Subcutaneous abdominal adipose tissue (tissue), 5 donors: ENCODE measurements at regions not wholly inside any gene's neighbourhood (a gene's known extent, or its start where the extent isn't known, plus 50 kb on each side); places are given as distances from the start of the nearest gene placed in this dataset.
"Not testable (repeated sequence)": the region's sequence is repeated elsewhere in the genome, so short reads cannot be mapped to it uniquely, and the experiment has no call there.

Source experiments
- H3K27ac ChIP-seq: one replicate; pipeline ENCODE4 v1.7.0; 2013; ENCODE audit warnings: low read depth, mild to moderate bottlenecking, inconsistent platforms, low read length, moderate library complexity
- H3K27me3 ChIP-seq, 5 donors: one replicate each; pipeline ENCODE4 v1.7.0; 2013; ENCODE audit warnings: low read length in 5 of 5, inconsistent platforms in 1 of 5; ENCODE audit not compliant: control insufficient read depth in 5 of 5, insufficient read depth in 4 of 5
- H3K36me3 ChIP-seq, 5 donors: one replicate each; pipeline ENCODE4 v1.7.0; 2013; ENCODE audit warnings: low read length in 5 of 5; ENCODE audit not compliant: control insufficient read depth in 5 of 5, insufficient read depth in 5 of 5
- H3K4me1 ChIP-seq, 5 donors: one replicate each; pipeline ENCODE4 v1.7.0; 2013; ENCODE audit warnings: low read length in 5 of 5, mild to moderate bottlenecking in 3 of 5, moderate library complexity in 1 of 5; ENCODE audit not compliant: control insufficient read depth in 5 of 5, insufficient read depth in 5 of 5
- H3K4me3 ChIP-seq, 5 donors: one replicate each; pipeline ENCODE4 v1.7.0; 2013; ENCODE audit warnings: low read length in 5 of 5, low read depth in 1 of 5
- H3K9ac ChIP-seq, 5 donors: one replicate each; pipeline ENCODE4 v1.7.0; 2013; ENCODE audit warnings: low read length in 5 of 5, mild to moderate bottlenecking in 4 of 5, moderate library complexity in 3 of 5
- H3K9me3 ChIP-seq, 5 donors: one replicate each; pipeline ENCODE4 v1.7.0; 2013; ENCODE audit warnings: low read length in 5 of 5; ENCODE audit not compliant: control insufficient read depth in 5 of 5
- donor health status: healthy.
- donor health status: healthy.
- donor health status: healthy.
- donor health status: healthy.
- donor health status: healthy.

- H3K4me1 ChIP-seq: peaks cover 0 to 25% (median 8%) of the 10 kb centered on the region in 5 donors
- no peaks in the 10 kb centered on the region for H3K36me3 ChIP-seq
- no peaks in the 10 kb centered on the region for H3K9me3 ChIP-seq
- H3K9ac ChIP-seq: no peak overlapping the region
- no peak overlapping the region for H3K4me3 ChIP-seq
- H3K27me3 ChIP-seq: no peaks in the 10 kb centered on the region
- no peak overlapping the region for H3K27ac ChIP-seq
Measured at GRCh38 chr9:89680547-89681467, 76.0 kb downstream of the GADD45G start.

- H3K27me3 ChIP-seq, H3K9me3 ChIP-seq, H3K4me3 ChIP-seq, H3K9ac ChIP-seq, H3K27ac ChIP-seq, H3K36me3 ChIP-seq: not testable (repeated sequence)
- peaks cover 0 to 22% (median 8%) of the 10 kb centered on the region in 5 donors for H3K4me1 ChIP-seq
Measured at GRCh38 chr9:89681468-89681859, 76.7 kb downstream of the GADD45G start.

DNA sequence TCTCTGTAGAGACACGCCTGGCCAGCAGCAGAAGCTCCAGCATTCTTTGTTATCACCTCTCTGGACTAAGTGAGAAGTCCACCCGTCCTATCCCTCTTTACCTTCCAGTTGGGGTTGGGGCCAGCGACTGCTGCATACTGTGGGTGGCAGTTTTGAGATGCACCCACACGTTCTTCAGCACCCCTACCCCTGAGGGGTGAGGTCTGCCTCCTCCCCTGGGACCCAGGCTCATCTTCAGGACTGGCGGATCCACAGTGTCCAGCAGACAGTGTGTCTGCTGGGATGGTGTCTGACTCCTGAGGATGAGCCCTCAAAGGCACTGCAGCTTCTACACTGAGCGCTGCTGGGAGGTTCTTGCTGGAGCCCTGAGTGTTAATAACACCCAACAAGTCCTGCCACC, 78.8 kb downstream of the GADD45G start:
- H3K4me1 ChIP-seq: peaks cover 0 to 14% (median 6%) of the 10 kb centered on the region in 5 donors
- H3K36me3 ChIP-seq: no peaks in the 10 kb centered on the region
- no peaks in the 10 kb centered on the region for H3K27me3 ChIP-seq
- H3K27ac ChIP-seq: no peak overlapping the region
- no peak overlapping the region for H3K4me3 ChIP-seq
- no peaks in the 10 kb centered on the region for H3K9me3 ChIP-seq
- no peak overlapping the region for H3K9ac ChIP-seq

- Histone ChIP-seq H3K27ac (no peak overlapping the region), H3K27me3 (no peaks in the 10 kb centered on the region), H3K9me3 (no peaks in the 10 kb centered on the region), H3K4me1 (peaks cover 0 to 14% (median 6%) of the 10 kb centered on the region in 5 donors), H3K4me3 (no peak overlapping the region), H3K9ac (no peak overlapping the region), H3K36me3 (no peaks in the 10 kb centered on the region)
Measured at GRCh38 chr9:89684218-89684617, 79.4 kb downstream of the GADD45G start.

- Histone ChIP-seq H3K36me3 (no peaks in the 10 kb centered on the region), H3K4me3 (no peak overlapping the region), H3K27me3 (no peaks in the 10 kb centered on the region), H3K27ac (no peak overlapping the region), H3K4me1 (peaks cover 0 to 14% (median 6%) of the 10 kb centered on the region in 5 donors), H3K9me3 (no peaks in the 10 kb centered on the region), H3K9ac (no peak overlapping the region)
Measured at GRCh38 chr9:89684912-89685636, 80.3 kb downstream of the GADD45G start.

- Histone ChIP-seq H3K4me3 (no peak overlapping the region), H3K27ac (no peak overlapping the region), H3K27me3 (no peaks in the 10 kb centered on the region)
Measured at GRCh38 chr9:89685698-89686097, 80.9 kb downstream of the GADD45G start.

GRCh38 chr9:89686126-89686525, 81.3 kb downstream of the GADD45G start:
- Histone ChIP-seq H3K4me3 (no peak overlapping the region), H3K27ac (no peak overlapping the region), H3K9ac (no peak overlapping the region), H3K9me3 (no peaks in the 10 kb centered on the region), H3K27me3 (no peaks in the 10 kb centered on the region), H3K4me1 (peaks cover 0 to 14% (median 6%) of the 10 kb centered on the region in 5 donors), H3K36me3 (no peaks in the 10 kb centered on the region)

More at GRCh38 chr9:89685698-89686097, 80.9 kb downstream of the GADD45G start:
- Histone ChIP-seq H3K9me3 (no peaks in the 10 kb centered on the region), H3K9ac (no peak overlapping the region), H3K36me3 (no peaks in the 10 kb centered on the region), H3K4me1 (peaks cover 0 to 14% (median 6%) of the 10 kb centered on the region in 5 donors)

DNA sequence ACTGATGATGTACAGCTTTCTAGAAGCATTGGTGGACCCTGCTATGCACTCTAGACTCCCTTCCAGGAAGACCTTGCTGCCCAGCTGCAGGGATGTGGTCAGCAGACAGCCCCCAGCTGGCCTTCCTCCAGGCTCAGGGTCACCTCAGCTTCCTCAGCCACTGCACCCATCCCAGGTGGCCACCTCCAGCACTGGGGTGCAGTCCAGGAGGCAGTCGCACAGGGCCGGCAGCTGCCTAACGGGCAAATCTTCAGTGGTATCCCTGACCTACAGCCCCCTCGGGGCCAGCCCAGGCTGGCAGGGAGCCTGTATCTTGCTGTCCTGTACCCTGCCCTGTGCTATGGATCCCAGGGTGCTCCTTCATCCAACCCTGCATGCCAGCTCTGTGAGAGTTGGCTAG, 81.8 kb downstream of the GADD45G start:
- H3K4me3 ChIP-seq: no peak overlapping the region
- H3K27me3 ChIP-seq: no peaks in the 10 kb centered on the region
- H3K9me3 ChIP-seq: no peaks in the 10 kb centered on the region
- H3K4me1 ChIP-seq: peaks cover 0 to 14% (median 6%) of the 10 kb centered on the region in 5 donors
- H3K9ac ChIP-seq: no peak overlapping the region
- no peak overlapping the region for H3K27ac ChIP-seq
- no peaks in the 10 kb centered on the region for H3K36me3 ChIP-seq

DNA sequence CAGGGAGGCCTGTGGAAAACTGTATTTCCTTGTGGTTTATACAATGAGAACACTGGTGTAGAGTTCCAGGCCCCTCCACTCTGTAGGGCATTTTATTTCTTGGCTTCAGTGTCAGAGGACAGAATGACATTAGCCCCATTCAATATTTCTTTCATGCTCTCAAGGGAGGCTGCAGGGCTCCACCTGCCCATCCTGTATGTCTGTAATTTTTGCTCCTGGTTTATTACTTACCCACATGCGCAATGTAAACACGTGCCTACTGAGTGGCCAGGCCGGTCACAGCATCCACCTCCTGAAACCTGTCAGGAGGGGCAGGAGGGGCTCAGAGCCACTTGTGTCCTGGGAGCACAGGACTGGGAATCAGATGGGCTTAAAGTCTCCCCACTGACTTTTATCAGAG, 82.4 kb downstream of the GADD45G start:
- H3K27me3 ChIP-seq: no peaks in the 10 kb centered on the region
- no peaks in the 10 kb centered on the region for H3K9me3 ChIP-seq
- H3K4me1 ChIP-seq: peaks cover 0 to 14% (median 6%) of the 10 kb centered on the region in 5 donors
- H3K9ac ChIP-seq: no peak overlapping the region
- no peak overlapping the region for H3K27ac ChIP-seq
- H3K4me3 ChIP-seq: no peak overlapping the region
- no peaks in the 10 kb centered on the region for H3K36me3 ChIP-seq

DNA sequence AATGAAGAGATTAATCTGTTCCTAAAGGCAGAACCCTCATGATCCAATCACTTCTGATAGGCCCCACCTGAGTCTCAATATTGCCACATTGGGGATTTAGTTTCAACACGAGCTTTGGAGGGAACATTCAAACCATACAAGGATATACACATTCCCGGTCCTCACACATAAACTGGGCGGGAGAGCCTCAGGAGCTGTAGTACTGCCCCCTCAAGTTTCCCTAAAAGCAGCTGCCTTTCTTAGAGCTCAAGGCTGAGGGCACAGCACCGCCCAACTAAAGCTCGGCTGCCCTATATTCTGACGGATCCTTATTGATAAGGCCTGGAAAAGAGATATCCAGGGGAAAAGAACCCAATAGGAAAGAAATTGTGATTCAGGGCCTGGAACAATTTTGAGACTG, 83.0 kb downstream of the GADD45G start:
- Histone ChIP-seq H3K27ac (no peak overlapping the region), H3K4me1 (peaks cover 0 to 14% (median 6%) of the 10 kb centered on the region in 5 donors), H3K9ac (no peak overlapping the region), H3K9me3 (no peaks in the 10 kb centered on the region), H3K36me3 (no peaks in the 10 kb centered on the region), H3K27me3 (no peaks in the 10 kb centered on the region), H3K4me3 (no peak overlapping the region)
